G401.6 (cell line): ENCODE measurements at regions not wholly inside any gene's neighbourhood (a gene's known extent, or its start where the extent isn't known, plus 50 kb on each side); places are given as distances from the start of the nearest gene placed in this dataset.

Experiments used
- FAIRE-seq: peaks from 2 replicates; lab custom pipeline; 2012; peaks lifted over from hg19 to GRCh38; lab: Jason Lieb, UNC

DNA sequence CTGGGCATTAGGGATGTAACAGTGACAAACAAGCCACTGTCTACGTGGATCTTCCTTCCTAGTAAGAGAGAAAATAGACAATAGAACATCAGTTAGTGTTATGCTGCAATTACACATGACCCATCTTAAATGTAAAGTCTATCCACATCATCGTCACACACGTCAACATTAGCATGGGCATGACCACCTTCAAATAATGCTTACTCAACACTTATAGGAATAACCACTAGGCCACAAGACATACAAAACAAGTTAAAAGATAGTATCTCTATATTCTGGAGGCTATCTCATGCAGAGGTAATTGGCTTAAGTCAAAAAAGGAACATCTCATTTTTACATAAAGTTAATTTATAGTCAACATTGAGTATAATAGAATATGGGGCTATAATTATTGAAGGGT lies 156.5 kb downstream of the MOXD1 start:
- FAIRE-seq = no peak

DNA sequence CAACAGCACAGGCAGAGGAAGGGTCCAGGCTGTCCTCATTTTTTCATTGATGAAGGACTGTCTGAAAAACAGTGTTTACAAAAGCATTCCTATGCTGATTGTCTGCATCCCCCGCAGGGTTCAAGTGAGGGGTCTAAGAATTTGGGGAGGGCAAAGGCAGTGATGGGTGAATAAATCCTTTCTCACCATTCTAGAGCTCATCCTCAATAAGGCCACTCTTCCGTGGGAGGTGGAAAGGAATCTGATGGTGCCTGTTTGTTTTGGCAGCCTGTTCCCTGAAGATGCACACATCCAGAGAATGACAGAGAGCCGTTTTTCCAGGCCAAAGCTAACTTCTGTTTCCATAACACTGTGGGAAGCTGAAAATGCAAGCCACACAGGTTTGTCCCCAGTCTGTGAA lies 164.5 kb downstream of the MOXD1 start:
- no peak for FAIRE-seq

- no peak for FAIRE-seq
Measured at GRCh38 chr6:132236281-132236680, 165.0 kb downstream of the MOXD1 start.

DNA sequence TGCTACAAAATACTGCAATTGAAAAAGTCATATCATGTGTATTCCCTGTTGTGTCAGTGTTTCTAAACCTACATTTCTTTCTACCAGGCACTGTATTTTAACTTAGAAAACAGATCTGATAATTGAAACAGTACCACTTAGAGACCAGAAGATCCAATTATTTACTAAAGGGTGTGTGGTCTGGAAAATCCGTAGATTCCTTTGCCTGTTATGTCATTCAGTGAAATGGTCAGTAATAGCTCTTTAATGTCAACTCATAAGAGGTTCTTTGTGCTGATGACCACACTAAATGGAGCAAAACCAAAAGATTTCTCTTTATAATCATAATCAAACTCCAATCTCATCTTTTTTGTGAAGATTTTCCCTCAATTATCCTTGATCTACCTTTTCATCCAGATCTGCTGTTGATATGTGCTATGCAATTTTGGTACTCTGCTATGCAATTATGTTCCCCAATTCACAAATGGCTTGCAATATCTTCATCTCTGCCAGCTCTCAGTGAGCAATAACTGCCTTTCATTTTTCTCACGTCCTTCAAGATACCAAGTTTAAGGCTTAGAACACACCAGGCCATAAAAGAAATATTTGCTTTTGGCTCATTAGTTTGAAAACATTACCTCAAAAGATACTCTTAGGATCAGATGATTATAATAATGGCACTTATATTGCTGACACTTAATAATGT lies 165.5 kb downstream of the MOXD1 start:
- FAIRE-seq = no peak

- no peak for FAIRE-seq
Measured at GRCh38 chr6:132234356-132234755, 166.9 kb downstream of the MOXD1 start.

- no peak for FAIRE-seq
Measured at GRCh38 chr6:132231121-132231884, 170.0 kb downstream of the MOXD1 start.

- no peak for FAIRE-seq
Measured at GRCh38 chr6:132228894-132229293, 172.4 kb downstream of the MOXD1 start.

DNA sequence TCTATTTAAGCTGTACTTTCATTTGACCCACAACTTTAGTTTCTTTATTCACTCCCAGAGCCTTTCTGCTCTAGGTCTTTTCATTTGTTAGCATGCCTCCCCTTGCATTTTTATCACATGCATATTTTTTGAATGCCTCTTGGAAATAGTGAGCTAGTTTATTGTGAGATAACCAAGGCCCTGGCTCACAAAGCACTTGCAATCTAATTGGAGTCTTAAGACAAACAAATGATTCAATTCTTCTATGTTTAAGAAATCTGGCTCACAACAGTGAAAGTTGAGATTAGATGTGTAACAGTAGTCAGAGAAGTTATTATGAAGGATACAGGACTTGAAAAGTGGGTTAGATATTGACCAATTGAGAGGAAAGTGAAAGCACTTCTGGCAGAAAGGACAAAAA lies 173.4 kb downstream of the MOXD1 start:
- FAIRE-seq = no peak

DNA sequence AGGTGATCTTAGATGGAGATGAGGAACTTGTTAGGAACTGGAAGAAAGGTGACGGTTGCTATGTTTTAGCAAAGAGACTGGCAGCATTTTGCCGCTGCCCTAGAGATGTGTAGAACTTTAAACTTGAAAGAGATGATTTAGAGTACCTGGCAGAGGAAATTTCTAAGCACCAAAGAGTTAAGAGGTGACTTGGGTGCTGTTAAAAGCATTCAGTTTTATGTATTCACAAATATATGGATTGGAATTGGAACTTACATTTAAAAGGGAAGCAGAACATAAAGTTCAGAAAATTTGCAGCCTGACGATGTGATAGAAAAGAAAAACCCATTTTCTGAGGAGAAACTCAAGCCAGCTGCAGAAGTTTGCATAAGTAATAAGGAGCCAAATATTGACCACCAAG lies 176.3 kb downstream of the MOXD1 start:
- FAIRE-seq = no peak

DNA sequence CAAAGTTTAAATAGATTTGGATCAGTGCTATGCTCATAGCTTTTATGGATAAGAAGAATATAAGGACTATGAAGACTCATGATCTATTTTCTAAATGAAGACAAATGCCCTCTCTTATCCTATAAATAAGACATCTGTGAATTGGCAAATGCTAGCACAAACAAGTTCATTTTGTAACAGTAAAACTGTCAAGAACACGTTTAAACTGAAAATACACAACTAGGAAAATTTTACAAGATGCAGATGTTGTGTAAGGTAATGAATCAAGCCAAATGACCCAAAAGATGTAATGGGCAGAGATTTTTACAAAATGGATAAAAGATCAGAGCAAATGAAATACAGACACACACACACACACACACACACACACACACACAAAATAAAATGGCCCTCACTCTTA lies 180.5 kb downstream of the MOXD1 start:
- FAIRE-seq = no peak

- FAIRE-seq = no peak
Measured at GRCh38 chr6:132219901-132220300, 181.4 kb downstream of the MOXD1 start.

DNA sequence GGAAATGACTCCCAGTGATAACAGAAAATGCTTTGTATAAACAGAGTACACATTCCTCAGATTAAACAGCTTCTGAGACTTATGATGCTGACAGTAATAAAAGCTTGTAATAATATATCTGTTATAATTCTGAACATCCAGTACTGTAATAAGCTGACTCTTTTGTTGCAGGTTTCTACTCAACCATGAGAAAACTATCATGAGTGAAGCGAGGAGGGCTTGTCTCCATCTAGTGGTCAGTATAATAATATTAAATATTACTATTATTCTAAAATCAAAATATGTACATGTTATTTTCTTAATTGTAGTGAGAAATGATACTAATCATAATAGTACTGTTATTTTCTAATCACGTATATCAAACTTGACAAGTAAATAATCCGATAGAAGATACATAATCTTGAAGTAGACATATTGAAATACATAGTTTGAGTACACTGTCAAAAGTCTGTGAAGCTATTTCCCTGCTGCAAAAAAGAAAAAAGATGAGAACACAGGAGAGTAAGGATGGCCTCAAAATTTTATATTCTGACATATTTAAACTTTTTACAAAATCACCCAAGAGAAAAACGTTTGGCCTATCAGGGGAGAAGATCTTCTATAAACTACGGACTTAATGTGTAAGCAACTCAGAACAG lies 183.1 kb downstream of the MOXD1 start:
- peak; percentile 96 for FAIRE-seq

GRCh38 chr6:132215805-132216204 lies 185.5 kb downstream of the MOXD1 start:
- no peak for FAIRE-seq

- FAIRE-seq = no peak
Measured at GRCh38 chr6:132214716-132215115, 186.6 kb downstream of the MOXD1 start.

DNA sequence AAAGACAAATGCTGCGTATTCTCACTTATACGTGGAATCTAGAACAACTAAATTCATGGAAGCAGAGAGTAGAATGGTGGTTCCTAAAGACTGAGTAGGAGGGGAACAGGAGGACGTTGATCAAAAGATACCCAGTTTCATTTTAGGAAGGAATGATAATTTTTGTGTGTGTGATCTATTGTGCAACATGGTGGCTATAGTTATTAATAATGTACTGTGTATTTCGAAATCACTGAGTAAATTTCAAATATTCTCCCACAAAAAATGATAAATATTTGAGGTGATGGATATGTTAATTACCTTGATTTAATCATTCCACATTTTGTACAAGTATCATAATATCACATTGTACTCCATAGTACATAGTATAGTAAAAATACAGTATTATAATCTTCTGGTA lies 187.5 kb downstream of the MOXD1 start:
- no peak for FAIRE-seq

- no peak for FAIRE-seq
Measured at GRCh38 chr6:132213191-132213590, 188.1 kb downstream of the MOXD1 start.

DNA sequence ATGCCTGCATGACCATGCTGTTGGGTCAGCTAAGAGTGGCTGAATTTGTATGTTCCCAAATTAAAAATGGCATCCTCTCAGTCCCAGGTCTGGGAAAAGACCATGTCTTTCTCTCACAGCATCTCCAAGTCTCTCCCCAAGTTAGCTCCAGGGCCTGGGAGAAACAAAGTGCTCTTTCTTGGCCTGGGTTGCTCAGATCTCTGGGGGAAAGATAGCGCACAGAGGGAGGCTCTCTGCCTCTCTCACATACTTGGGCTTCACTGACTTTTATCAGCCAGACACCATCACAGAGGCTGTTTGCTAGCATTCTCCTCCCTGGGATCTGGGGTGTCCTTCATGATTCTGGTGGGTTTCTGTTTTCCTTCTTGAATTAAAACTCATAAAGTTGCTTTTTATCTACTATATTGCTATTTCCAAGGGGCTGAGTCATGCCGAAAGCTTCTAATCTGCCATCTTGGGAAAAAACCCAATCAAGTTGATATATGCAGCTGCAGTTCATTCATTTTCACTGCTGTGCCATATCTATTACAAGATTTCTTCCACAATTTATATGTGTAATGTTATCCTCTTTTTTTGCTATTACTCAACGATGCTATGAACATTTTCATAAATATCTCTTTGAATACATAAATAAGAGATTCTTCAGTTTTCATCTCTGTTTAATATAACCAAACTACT lies 190.2 kb downstream of the MOXD1 start:
- FAIRE-seq = no peak

DNA sequence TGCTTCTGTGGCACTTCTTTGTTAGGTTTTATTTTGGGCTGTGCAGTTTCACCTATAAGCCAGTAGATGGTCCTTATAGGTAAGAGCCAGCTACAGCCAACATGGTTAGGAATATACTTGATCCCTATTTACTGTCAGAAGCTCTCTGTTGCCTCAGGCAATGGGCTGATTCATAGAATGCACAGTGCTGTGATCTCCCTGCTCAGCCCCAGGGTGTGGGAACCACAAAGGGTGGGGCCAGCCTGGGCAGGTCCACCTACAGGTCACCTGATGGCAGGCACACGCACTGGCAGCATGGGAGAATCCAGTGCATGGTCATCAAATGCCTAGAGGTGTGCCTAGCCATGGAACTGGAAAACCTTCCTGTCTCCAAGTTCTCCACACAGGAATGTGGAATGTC lies 191.9 kb downstream of the MOXD1 start:
- FAIRE-seq = no peak

- FAIRE-seq = no peak
Measured at GRCh38 chr6:132207991-132208390, 193.3 kb downstream of the MOXD1 start.

DNA sequence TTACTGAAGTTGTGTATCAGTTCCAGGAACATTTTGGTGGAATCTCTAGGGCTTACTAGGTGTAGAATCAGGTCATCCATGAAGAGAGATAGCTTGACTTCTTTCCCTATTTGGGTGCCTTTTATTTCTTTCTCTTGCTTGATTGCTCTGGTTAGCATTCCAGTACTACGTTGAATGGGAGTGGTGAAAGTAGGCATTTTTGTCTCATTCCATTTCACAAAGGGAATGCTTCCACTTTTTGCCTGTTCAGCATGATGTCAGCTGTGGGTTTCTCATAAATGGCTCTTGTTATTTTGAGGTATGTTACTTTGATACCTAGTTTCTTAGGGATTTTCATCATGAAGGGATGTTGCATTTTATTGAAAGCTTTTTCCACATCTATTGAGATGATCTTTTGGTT lies 195.3 kb downstream of the MOXD1 start:
- no peak for FAIRE-seq

DNA sequence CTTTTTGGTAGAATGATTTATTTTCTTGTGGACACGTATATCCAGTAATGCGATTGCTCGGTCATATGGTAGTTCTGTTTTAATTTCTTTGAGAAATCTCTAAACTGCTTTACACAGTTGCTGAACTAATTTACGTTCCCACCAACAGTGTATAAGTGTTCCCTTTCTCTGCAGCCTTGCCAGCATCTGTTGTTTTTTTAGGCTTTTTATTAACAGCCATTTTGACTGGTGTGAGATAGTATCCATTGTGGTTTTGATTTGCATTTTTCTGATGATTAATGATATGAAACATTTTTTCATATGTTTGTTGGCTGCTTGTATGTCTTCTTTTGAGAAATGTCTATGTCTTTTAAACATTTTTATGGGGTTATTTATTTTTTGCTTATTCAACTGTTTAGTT lies 196.7 kb downstream of the MOXD1 start:
- FAIRE-seq = no peak

- FAIRE-seq = no peak
Measured at GRCh38 chr6:132202574-132202973, 198.7 kb downstream of the MOXD1 start.

GRCh38 chr6:132199343-132199742 lies 201.9 kb downstream of the MOXD1 start:
- FAIRE-seq = no peak
